ENCODE measurements at regions not wholly inside any gene's neighbourhood (a gene's known extent, or its start where the extent isn't known, plus 50 kb on each side); places are given as distances from the start of the nearest gene placed in this dataset.

DNA sequence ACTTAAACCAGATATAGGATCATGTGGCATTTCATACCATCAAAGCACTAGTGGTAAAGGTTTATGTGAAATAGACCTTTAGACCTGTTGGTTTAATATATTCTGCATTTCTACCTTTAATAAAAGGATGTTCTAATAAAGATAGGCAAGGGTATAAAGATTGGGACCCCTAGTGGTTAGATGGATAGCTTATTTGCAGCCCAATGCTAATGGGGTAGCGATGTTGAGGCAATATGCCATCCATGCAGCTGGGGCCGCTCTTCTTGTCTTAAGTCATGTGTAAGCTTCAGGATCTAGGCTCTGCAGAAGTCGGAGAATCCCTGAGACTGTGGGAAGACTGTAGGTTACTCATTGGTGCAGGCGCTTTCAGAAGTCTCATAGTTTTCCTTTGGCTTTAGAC, 114.9 kb downstream of the ICOS start:
- TF ChIP-seq, protein P1, sequence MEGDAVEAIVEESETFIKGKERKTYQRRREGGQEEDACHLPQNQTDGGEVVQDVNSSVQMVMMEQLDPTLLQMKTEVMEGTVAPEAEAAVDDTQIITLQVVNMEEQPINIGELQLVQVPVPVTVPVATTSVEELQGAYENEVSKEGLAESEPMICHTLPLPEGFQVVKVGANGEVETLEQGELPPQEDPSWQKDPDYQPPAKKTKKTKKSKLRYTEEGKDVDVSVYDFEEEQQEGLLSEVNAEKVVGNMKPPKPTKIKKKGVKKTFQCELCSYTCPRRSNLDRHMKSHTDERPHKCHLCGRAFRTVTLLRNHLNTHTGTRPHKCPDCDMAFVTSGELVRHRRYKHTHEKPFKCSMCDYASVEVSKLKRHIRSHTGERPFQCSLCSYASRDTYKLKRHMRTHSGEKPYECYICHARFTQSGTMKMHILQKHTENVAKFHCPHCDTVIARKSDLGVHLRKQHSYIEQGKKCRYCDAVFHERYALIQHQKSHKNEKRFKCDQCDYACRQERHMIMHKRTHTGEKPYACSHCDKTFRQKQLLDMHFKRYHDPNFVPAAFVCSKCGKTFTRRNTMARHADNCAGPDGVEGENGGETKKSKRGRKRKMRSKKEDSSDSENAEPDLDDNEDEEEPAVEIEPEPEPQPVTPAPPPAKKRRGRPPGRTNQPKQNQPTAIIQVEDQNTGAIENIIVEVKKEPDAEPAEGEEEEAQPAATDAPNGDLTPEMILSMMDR (IDR thresholded peaks at IDR 0.05), result no peak
- TF ChIP-seq POLR2A (IDR thresholded peaks at IDR 0.05), result no peak

Measured in uterus (tissue), 2 donors.